GM19397 (cell line): ENCODE measurements at regions not wholly inside any gene's neighbourhood (a gene's known extent, or its start where the extent isn't known, plus 50 kb on each side); places are given as distances from the start of the nearest gene placed in this dataset.

Experiments
- ATAC-seq: cut with Tn5 transposase; IDR thresholded peaks from one replicate; pipeline ENCODE4 v1.9.1; 2021; ENCODE audit warnings: mild to moderate bottlenecking, moderate library complexity; ENCODE audit not compliant: unreplicated experiment

- no peak for ATAC-seq
Measured at GRCh38 chr22:19621373-19622060, 92.8 kb upstream of the SEPTIN5 start.

- no peak for ATAC-seq
Measured at GRCh38 chr22:19622061-19622441, 92.3 kb upstream of the SEPTIN5 start.

GRCh38 chr22:19625331-19626041 is 88.8 kb upstream of the SEPTIN5 start:
- ATAC-seq = no peak

- ATAC-seq = no peak
Measured at GRCh38 chr22:19626042-19626587, 88.2 kb upstream of the SEPTIN5 start.

- no peak for ATAC-seq
Measured at GRCh38 chr22:19626666-19627065, 87.6 kb upstream of the SEPTIN5 start.

GRCh38 chr22:19628038-19628776 is 86.1 kb upstream of the SEPTIN5 start:
- ATAC-seq = no peak

- no peak for ATAC-seq
Measured at GRCh38 chr22:19629331-19629719, 85.0 kb upstream of the SEPTIN5 start.

GRCh38 chr22:19629720-19630419 is 84.4 kb upstream of the SEPTIN5 start:
- ATAC-seq = no peak

- ATAC-seq = no peak
Measured at GRCh38 chr22:19630614-19631013, 83.7 kb upstream of the SEPTIN5 start.

- no peak for ATAC-seq
Measured at GRCh38 chr22:19631899-19632667, 82.2 kb upstream of the SEPTIN5 start.

GRCh38 chr22:19632668-19633148 is 81.6 kb upstream of the SEPTIN5 start:
- no peak for ATAC-seq

GRCh38 chr22:19634226-19634975 is 79.9 kb upstream of the SEPTIN5 start:
- ATAC-seq = no peak

GRCh38 chr22:19635644-19636043 is 78.7 kb upstream of the SEPTIN5 start:
- ATAC-seq = no peak

- ATAC-seq = no peak
Measured at GRCh38 chr22:19636696-19637407, 77.5 kb upstream of the SEPTIN5 start.

GRCh38 chr22:19637408-19638281 is 76.7 kb upstream of the SEPTIN5 start:
- ATAC-seq = no peak

- no peak for ATAC-seq
Measured at GRCh38 chr22:19638282-19639015, 75.9 kb upstream of the SEPTIN5 start.

- ATAC-seq = no peak
Measured at GRCh38 chr22:19639610-19640135, 74.6 kb upstream of the SEPTIN5 start.
